ENCODE measurements at regions not wholly inside any gene's neighbourhood (a gene's known extent, or its start where the extent isn't known, plus 50 kb on each side); places are given as distances from the start of the nearest gene placed in this dataset.

- DNase-seq, result no peak
- intact Hi-C loops (cut with DNase I), result no loop called here
- no peak for ATAC-seq
- Histone ChIP-seq H3K9me3 (no peaks in the 10 kb centered on the region), H3K4me3 (no peak overlapping the region), H3K27me3 (ENCODE audit: insufficient read depth in 3 of 3, low read length in 2 of 3) (no peaks in the 10 kb centered on the region), H3K4me1 (no peaks in the 10 kb centered on the region), H3K27ac (no peak overlapping the region), H3K36me3 (ENCODE audit: insufficient read depth in 1 of 2, low read depth in 1 of 2) (no peaks in the 10 kb centered on the region)
- TF ChIP-seq CTCF (IDR thresholded peaks at IDR 0.05), result no peak
- WGBS, 3 donors, result 93 to 95% (median 94%) methylated on average over 10 of the region's 10 CpGs
Observed at GRCh38 chr2:2691419-2691818, 360.3 kb upstream of the MYT1L start.

GRCh38 chr2:2690985-2691384 is 359.9 kb upstream of the MYT1L start:
- 69 to 72% (median 71%) methylated on average over 4 of the region's 4 CpGs for WGBS, 3 donors
- Histone ChIP-seq H3K27ac (no peak overlapping the region), H3K36me3 (ENCODE audit: insufficient read depth in 1 of 2, low read depth in 1 of 2) (no peaks in the 10 kb centered on the region), H3K4me3 (no peak overlapping the region), H3K4me1 (no peaks in the 10 kb centered on the region), H3K27me3 (ENCODE audit: insufficient read depth in 3 of 3, low read length in 2 of 3) (no peaks in the 10 kb centered on the region), H3K9me3 (no peaks in the 10 kb centered on the region)
- ATAC-seq (no peak), DNase-seq (no peak)
- intact Hi-C loops (cut with DNase I), result no loop called here
- no peak for TF ChIP-seq CTCF (IDR thresholded peaks at IDR 0.05)

GRCh38 chr2:2689306-2689705 is 358.2 kb upstream of the MYT1L start:
- no peak for ATAC-seq
- no peak overlapping the region for H3K4me3 ChIP-seq
- intact Hi-C loops (cut with DNase I), result no loop called here

GRCh38 chr2:2688254-2688653 is 357.2 kb upstream of the MYT1L start:
- TF ChIP-seq CTCF (IDR thresholded peaks at IDR 0.05), result no peak
- no peak overlapping the region for H3K4me3 ChIP-seq
- H3K27ac ChIP-seq, result no peak overlapping the region
- no peaks in the 10 kb centered on the region for H3K9me3 ChIP-seq
- no peaks in the 10 kb centered on the region for H3K36me3 ChIP-seq (ENCODE audit: insufficient read depth in 1 of 2, low read depth in 1 of 2)
- H3K27me3 ChIP-seq (ENCODE audit: insufficient read depth in 3 of 3, low read length in 2 of 3), result no peaks in the 10 kb centered on the region
- no peak for ATAC-seq
- intact Hi-C loops (cut with DNase I), result no loop called here
- whole genome bisulfite sequencing, 3 donors, result 54 to 56% (median 55%) methylated on average over 6 of the region's 6 CpGs
- DNase-seq, result no peak
- no peaks in the 10 kb centered on the region for H3K4me1 ChIP-seq

More at GRCh38 chr2:2689306-2689705, 358.2 kb upstream of the MYT1L start:
- DNase-seq, result no peak
- TF ChIP-seq CTCF (IDR thresholded peaks at IDR 0.05), result no peak
- 76 to 80% (median 78%) methylated on average over 12 of the region's 12 CpGs for WGBS, 3 donors
- H3K27ac ChIP-seq, result no peak overlapping the region
- no peaks in the 10 kb centered on the region for H3K36me3 ChIP-seq (ENCODE audit: insufficient read depth in 1 of 2, low read depth in 1 of 2)
- H3K4me1 ChIP-seq, result no peaks in the 10 kb centered on the region
- no peaks in the 10 kb centered on the region for H3K27me3 ChIP-seq (ENCODE audit: insufficient read depth in 3 of 3, low read length in 2 of 3)
- H3K9me3 ChIP-seq, result no peaks in the 10 kb centered on the region

- H3K4me3 ChIP-seq, result no peak overlapping the region
- H3K36me3 ChIP-seq (ENCODE audit: insufficient read depth in 1 of 2, low read depth in 1 of 2), result no peaks in the 10 kb centered on the region
- H3K27ac ChIP-seq, result no peak overlapping the region
- no peaks in the 10 kb centered on the region for H3K27me3 ChIP-seq (ENCODE audit: insufficient read depth in 3 of 3, low read length in 2 of 3)
- ATAC-seq, result no peak
- intact Hi-C loops (cut with DNase I), result no loop called here
- H3K9me3 ChIP-seq, result no peaks in the 10 kb centered on the region
- no peaks in the 10 kb centered on the region for H3K4me1 ChIP-seq
- DNase-seq, result no peak
- TF ChIP-seq CTCF (IDR thresholded peaks at IDR 0.05), result no peak
- WGBS, 3 donors, result 69 to 76% (median 72%) methylated on average over 5 of the region's 5 CpGs
Observed at GRCh38 chr2:2687745-2688144, 356.7 kb upstream of the MYT1L start.
